ENCODE measurements at regions not wholly inside any gene's neighbourhood (a gene's known extent, or its start where the extent isn't known, plus 50 kb on each side); places are given as distances from the start of the nearest gene placed in this dataset.

DNA sequence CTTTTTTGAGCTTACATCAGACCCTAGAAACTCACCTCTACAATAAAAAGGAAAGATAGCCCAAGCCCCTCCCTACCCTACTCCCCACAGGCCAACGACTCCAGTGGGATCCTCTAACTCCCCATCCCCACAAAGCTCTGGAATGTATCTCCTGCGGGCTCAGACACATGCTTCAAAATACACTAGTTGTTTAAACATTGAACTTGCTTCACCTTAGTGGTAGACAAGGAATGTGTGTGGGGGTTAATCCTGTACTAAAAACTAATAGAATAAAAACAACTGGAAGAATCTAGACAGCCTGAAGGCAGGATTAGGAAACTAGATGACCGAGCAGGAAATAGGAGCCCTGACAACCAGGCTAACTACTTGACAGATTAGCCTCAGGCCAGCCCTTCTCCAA lies 211.5 kb downstream of the SUCLG1 start:
- Histone ChIP-seq H3K27me3 (replicated peaks; ENCODE audit: insufficient read depth) (no peaks in the 10 kb centered on the region), H3K4me1 (ENCODE audit: insufficient read depth) (no peaks in the 10 kb centered on the region), H4K20me1 (ENCODE audit: insufficient read depth) (no peaks in the 10 kb centered on the region), H3K9me2 (ENCODE audit: insufficient read depth) (no peaks in the 10 kb centered on the region), H3K4me2 (ENCODE audit: unreplicated experiment) (no peak overlapping the region), H3F3A (ENCODE audit: insufficient read depth) (no peaks in the 10 kb centered on the region), H3K9me3 (ENCODE audit: low read depth) (no peaks in the 10 kb centered on the region), H3K27ac (no peak overlapping the region), H2AFZ (no peak overlapping the region), H3K4me3 (no peak overlapping the region), H3K9ac (no peak overlapping the region), H3K36me3 (ENCODE audit: low read depth) (no peaks in the 10 kb centered on the region), H3K79me2 (ENCODE audit: insufficient read depth) (no peaks in the 10 kb centered on the region)
- in situ Hi-C loops (cut with MboI), result no loop called here
- no peak for DNase-seq
- WGBS, 2 experiments (ENCODE audit: low coverage in 1 of 2, low lambda C conversion rate in 2 of 2, missing lambda C conversion rate in 2 of 2), result 8 to 11% methylated on average over 3 of the region's 3 CpGs
- no peak for TF ChIP-seq EZH2 (IDR thresholded peaks at IDR 0.05; ENCODE audit: insufficient read depth, poor library complexity, severe bottlenecking)
- TF ChIP-seq EZH2phosphoT487 (IDR thresholded peaks at IDR 0.05; ENCODE audit: insufficient read depth, low read depth), result no peak

DNA sequence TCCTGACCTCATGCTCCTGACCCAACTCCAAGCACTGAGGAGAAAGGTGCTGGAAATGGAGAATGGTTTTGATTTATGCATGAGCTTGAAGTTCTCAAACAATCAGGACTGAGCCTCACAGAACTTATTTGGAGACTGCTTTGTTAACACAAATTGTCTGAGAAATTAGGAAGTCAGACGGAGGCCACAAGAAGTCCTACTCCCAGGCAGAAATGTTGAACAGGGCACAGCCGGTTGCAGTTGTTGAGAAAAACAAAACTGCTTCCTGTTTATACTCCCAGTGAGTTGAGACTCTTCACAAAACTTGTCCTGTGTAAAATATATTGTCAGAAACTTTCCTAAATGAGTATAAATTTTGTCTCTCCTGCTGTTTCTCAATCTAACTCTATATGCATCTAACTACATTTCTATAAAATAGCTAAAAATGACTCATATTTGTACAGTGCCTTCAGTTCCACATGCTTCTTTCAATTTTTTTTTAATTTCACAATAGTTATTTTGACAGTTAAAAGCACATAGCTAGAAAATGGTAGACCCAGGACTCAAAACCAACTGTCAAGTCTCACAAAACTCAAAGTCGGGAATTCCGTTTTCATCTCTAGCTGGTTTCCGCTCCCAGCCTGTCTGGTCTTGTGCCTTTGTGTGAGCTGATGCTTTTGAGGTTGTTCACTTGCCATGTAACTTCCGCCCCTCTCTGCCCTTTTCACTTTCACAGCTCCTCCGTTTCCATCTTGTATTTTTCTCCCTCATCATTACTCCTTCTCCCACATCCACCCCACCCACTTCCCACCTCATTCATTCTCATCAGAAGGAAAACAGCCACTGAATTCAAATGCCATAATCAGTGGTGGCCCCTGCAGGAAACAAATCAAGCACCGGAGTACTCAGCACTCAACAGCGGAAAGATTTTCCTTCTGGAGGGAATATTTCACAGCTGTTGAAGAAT lies 215.0 kb downstream of the SUCLG1 start:
- Histone ChIP-seq H3K4me2 (ENCODE audit: unreplicated experiment) (no peak overlapping the region), H3K79me2 (ENCODE audit: insufficient read depth) (no peaks in the 10 kb centered on the region), H3F3A (ENCODE audit: insufficient read depth) (no peaks in the 10 kb centered on the region), H3K9me2 (ENCODE audit: insufficient read depth) (no peaks in the 10 kb centered on the region), H3K4me3 (no peak overlapping the region), H3K36me3 (ENCODE audit: low read depth) (no peaks in the 10 kb centered on the region), H3K27ac (no peak overlapping the region), H2AFZ (no peak overlapping the region), H4K20me1 (ENCODE audit: insufficient read depth) (no peaks in the 10 kb centered on the region), H3K27me3 (replicated peaks; ENCODE audit: insufficient read depth) (no peaks in the 10 kb centered on the region), H3K9ac (no peak overlapping the region), H3K9me3 (ENCODE audit: low read depth) (no peaks in the 10 kb centered on the region), H3K4me1 (ENCODE audit: insufficient read depth) (no peaks in the 10 kb centered on the region)
- TF ChIP-seq EZH2 (IDR thresholded peaks at IDR 0.05; ENCODE audit: insufficient read depth, poor library complexity, severe bottlenecking), result no peak
- no peak for TF ChIP-seq EZH2phosphoT487 (IDR thresholded peaks at IDR 0.05; ENCODE audit: insufficient read depth, low read depth)
- in situ Hi-C loops (cut with MboI), result no loop called here
- no peak for DNase-seq
- WGBS, 2 experiments (ENCODE audit: low coverage in 1 of 2, low lambda C conversion rate in 2 of 2, missing lambda C conversion rate in 2 of 2), result 22 to 27% methylated on average over 9 of the region's 9 CpGs

DNA sequence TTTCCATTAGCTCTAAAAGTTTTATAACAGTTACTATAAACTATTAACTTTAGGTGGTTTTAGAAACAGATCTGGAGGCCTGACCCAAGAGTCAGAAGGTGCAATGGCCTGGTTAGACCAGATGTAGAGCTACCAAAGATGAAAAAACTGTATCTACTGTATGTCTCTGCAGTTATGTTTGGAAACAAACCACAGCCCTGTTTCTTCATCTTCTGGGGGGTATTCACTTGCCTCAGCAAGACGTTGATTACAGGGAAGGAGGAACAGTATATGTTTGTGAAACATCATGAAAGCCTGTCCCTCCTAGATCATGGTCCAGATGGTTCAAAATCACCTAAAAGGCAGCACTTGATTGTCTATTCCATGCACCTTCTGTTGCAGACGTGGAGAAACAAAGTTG lies 220.2 kb downstream of the SUCLG1 start:
- H3F3A ChIP-seq (ENCODE audit: insufficient read depth), result no peaks in the 10 kb centered on the region
- no peak overlapping the region for H3K9ac ChIP-seq
- no peak overlapping the region for H3K4me2 ChIP-seq (ENCODE audit: unreplicated experiment)
- in situ Hi-C loops (cut with MboI), result no loop called here
- no peak overlapping the region for H2AFZ ChIP-seq
- no peaks in the 10 kb centered on the region for H3K4me1 ChIP-seq (ENCODE audit: insufficient read depth)
- no peaks in the 10 kb centered on the region for H4K20me1 ChIP-seq (ENCODE audit: insufficient read depth)
- TF ChIP-seq EZH2phosphoT487 (IDR thresholded peaks at IDR 0.05; ENCODE audit: insufficient read depth, low read depth), result no peak
- no peak for TF ChIP-seq EZH2 (IDR thresholded peaks at IDR 0.05; ENCODE audit: insufficient read depth, poor library complexity, severe bottlenecking)
- no peak overlapping the region for H3K4me3 ChIP-seq
- WGBS, 2 experiments (ENCODE audit: low coverage in 1 of 2, low lambda C conversion rate in 2 of 2, missing lambda C conversion rate in 2 of 2), result 0 to 3% methylated on average over 2 of the region's 2 CpGs
- no peaks in the 10 kb centered on the region for H3K36me3 ChIP-seq (ENCODE audit: low read depth)
- no peaks in the 10 kb centered on the region for H3K9me3 ChIP-seq (ENCODE audit: low read depth)
- no peaks in the 10 kb centered on the region for H3K79me2 ChIP-seq (ENCODE audit: insufficient read depth)
- H3K27ac ChIP-seq, result no peak overlapping the region
- H3K9me2 ChIP-seq (ENCODE audit: insufficient read depth), result no peaks in the 10 kb centered on the region
- DNase-seq, result no peak
- no peaks in the 10 kb centered on the region for H3K27me3 ChIP-seq (replicated peaks; ENCODE audit: insufficient read depth)

DNA sequence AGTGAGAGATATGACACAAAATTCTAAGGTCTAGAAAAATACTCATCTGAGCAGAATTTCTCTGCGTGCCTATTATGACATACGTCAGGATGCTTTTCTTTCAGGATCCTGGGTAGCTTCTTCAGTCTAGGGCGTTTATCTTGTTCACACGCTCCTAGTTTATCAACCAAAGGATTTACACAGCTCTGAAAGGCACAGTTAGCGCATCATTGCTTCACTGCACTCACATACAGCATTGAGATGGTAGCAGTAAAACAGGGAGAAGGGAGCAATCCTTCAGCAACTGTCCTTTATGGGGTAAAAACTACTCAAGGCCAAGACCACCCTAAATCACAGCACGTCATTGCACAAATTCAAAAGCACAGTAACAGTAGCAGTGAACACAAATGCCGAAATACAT lies 222.8 kb downstream of the SUCLG1 start:
- Histone ChIP-seq H3K4me3 (no peak overlapping the region), H3K9me3 (ENCODE audit: low read depth) (no peaks in the 10 kb centered on the region), H3K9ac (no peak overlapping the region), H3K27ac (no peak overlapping the region), H3K36me3 (ENCODE audit: low read depth) (no peaks in the 10 kb centered on the region), H3F3A (ENCODE audit: insufficient read depth) (no peaks in the 10 kb centered on the region), H3K4me1 (ENCODE audit: insufficient read depth) (no peaks in the 10 kb centered on the region), H3K4me2 (ENCODE audit: unreplicated experiment) (no peak overlapping the region), H3K79me2 (ENCODE audit: insufficient read depth) (no peaks in the 10 kb centered on the region), H3K27me3 (replicated peaks; ENCODE audit: insufficient read depth) (no peaks in the 10 kb centered on the region), H2AFZ (no peak overlapping the region), H4K20me1 (ENCODE audit: insufficient read depth) (no peaks in the 10 kb centered on the region), H3K9me2 (ENCODE audit: insufficient read depth) (no peaks in the 10 kb centered on the region)
- in situ Hi-C loops (cut with MboI), result no loop called here
- 26 to 30% methylated on average over 7 of the region's 7 CpGs for WGBS, 2 experiments (ENCODE audit: low coverage in 1 of 2, low lambda C conversion rate in 2 of 2, missing lambda C conversion rate in 2 of 2)
- no peak for DNase-seq
- TF ChIP-seq EZH2phosphoT487 (IDR thresholded peaks at IDR 0.05; ENCODE audit: insufficient read depth, low read depth), result no peak

Measured in GM23248 (cell line).